Activated CD4-positive, alpha-beta T cell treated with anti-CD3 and anti-CD28 coated beads, Interleukin-2, amount 50 U/mL, for 16 hours (primary cell): ENCODE measurements at regions not wholly inside any gene's neighbourhood (a gene's known extent, or its start where the extent isn't known, plus 50 kb on each side); places are given as distances from the start of the nearest gene placed in this dataset.
A peak's percentile ranks its signal among the peaks of the same experiment; 100 is the strongest.
"Not testable (repeated sequence)": the region's sequence is repeated elsewhere in the genome, so short reads cannot be mapped to it uniquely, and the experiment has no call there.

Source experiments
- DNase-seq: peaks from one replicate; pipeline ENCODE4 v3.0.0-alpha.2; 2020

GRCh38 chr4:31844350-31844749 lies 1124.2 kb downstream of the PCDH7 start:
- no peak for DNase-seq

- no peak for DNase-seq
Measured at GRCh38 chr4:31851946-31852345, 1131.8 kb downstream of the PCDH7 start.

- no peak for DNase-seq
Measured at GRCh38 chr4:31877429-31877828, 1157.3 kb downstream of the PCDH7 start.

- not testable (repeated sequence) for DNase-seq
Measured at GRCh38 chr4:31880837-31881236, 1160.7 kb downstream of the PCDH7 start.

GRCh38 chr4:31896349-31896748 lies 1176.2 kb downstream of the PCDH7 start:
- DNase-seq = no peak

- DNase-seq = no peak
Measured at GRCh38 chr4:31905363-31905762, 1185.2 kb downstream of the PCDH7 start.

GRCh38 chr4:31908261-31908660 lies 1188.1 kb downstream of the PCDH7 start:
- DNase-seq = no peak

- DNase-seq = no peak
Measured at GRCh38 chr4:31917334-31917733, 1197.2 kb downstream of the PCDH7 start.

GRCh38 chr4:31918891-31919290 lies 1198.7 kb downstream of the PCDH7 start:
- DNase-seq = peak; percentile 6

GRCh38 chr4:31923634-31924033 lies 1203.5 kb downstream of the PCDH7 start:
- DNase-seq = peak; percentile 67

- no peak for DNase-seq
Measured at GRCh38 chr4:31929676-31930345, 1209.6 kb downstream of the PCDH7 start.

GRCh38 chr4:31946456-31946855 lies 1226.3 kb downstream of the PCDH7 start:
- DNase-seq = no peak

- DNase-seq = no peak
Measured at GRCh38 chr4:31947101-31947500, 1226.9 kb downstream of the PCDH7 start.

GRCh38 chr4:31949045-31949444 lies 1228.9 kb downstream of the PCDH7 start:
- no peak for DNase-seq

GRCh38 chr4:31955346-31955745 lies 1235.2 kb downstream of the PCDH7 start:
- no peak for DNase-seq

- no peak for DNase-seq
Measured at GRCh38 chr4:31959972-31960371, 1239.8 kb downstream of the PCDH7 start.

GRCh38 chr4:31964685-31965084 lies 1244.5 kb downstream of the PCDH7 start:
- no peak for DNase-seq

- no peak for DNase-seq
Measured at GRCh38 chr4:31968842-31969241, 1248.7 kb downstream of the PCDH7 start.

GRCh38 chr4:31974490-31975002 lies 1254.4 kb downstream of the PCDH7 start:
- no peak for DNase-seq

GRCh38 chr4:31979988-31980387 lies 1259.8 kb downstream of the PCDH7 start:
- DNase-seq = no peak

GRCh38 chr4:31983246-31983645 lies 1263.1 kb downstream of the PCDH7 start:
- DNase-seq = no peak

- no peak for DNase-seq
Measured at GRCh38 chr4:31983677-31984076, 1263.5 kb downstream of the PCDH7 start.

- DNase-seq = no peak
Measured at GRCh38 chr4:31984872-31985271, 1264.7 kb downstream of the PCDH7 start.

GRCh38 chr4:31995943-31996901 lies 1276.1 kb downstream of the PCDH7 start:
- DNase-seq = no peak
